Testis (tissue), 2 donors: ENCODE measurements at regions not wholly inside any gene's neighbourhood (a gene's known extent, or its start where the extent isn't known, plus 50 kb on each side); places are given as distances from the start of the nearest gene placed in this dataset.

ENCODE experiments used
- DNase-seq: peaks from one replicate; pipeline ENCODE4 v3.0.0-alpha.2; 2019
- H3K27ac ChIP-seq, 2 donors: fragments of 200-600 bp; sonication (generic); one replicate each; pipeline ENCODE4 v1.5.1; 2019
- H3K27me3 ChIP-seq: fragments of 200-600 bp; sonication (generic); one replicate; pipeline ENCODE4 v1.5.1; 2019
- H3K36me3 ChIP-seq: fragments of 200-600 bp; sonication (generic); one replicate; pipeline ENCODE4 v1.5.1; 2017; ENCODE audit warnings: low read depth; ENCODE audit errors: missing control alignments
- H3K4me1 ChIP-seq: fragments of 200-600 bp; sonication (generic); one replicate; pipeline ENCODE4 v1.5.1; 2019
- H3K4me3 ChIP-seq, 2 donors: fragments of 200-600 bp; sonication (generic); one replicate each; pipeline ENCODE4 v1.5.1; 2017 to 2019
- H3K9me3 ChIP-seq: fragments of 200-600 bp; sonication (generic); one replicate; pipeline ENCODE4 v1.5.1; 2017
- POLR2A ChIP-seq: fragments of 450-650 bp; IDR thresholded peaks from one replicate; pipeline ENCODE4 v1.6.1; 2017; ENCODE audit warnings: antibody characterized with exemption, mild to moderate bottlenecking, moderate library complexity
- WGBS, 2 donors: methylation state at CpG; one replicate each; pipeline ENCODE4 v1.1.5; 2018; 5-methylcytosine and 5-hydroxymethylcytosine counted together
- intact Hi-C: fragments of 100-400 bp; cut with DNase I; formaldehyde crosslinking; loops from one replicate; pipeline ENCODE4 v1.15.1; 2023; ENCODE audit warnings: low total_unique reads
- TF ChIP-seq, protein P1 (sequence below), 3 experiments: fragments of 450-650 bp in 2 of 3; fragments of 200-600 bp in 1 of 3; sonication (generic) in 1 of 3; IDR thresholded peaks; one replicate each; pipeline ENCODE4 v1.5.1; 2016 to 2019; ENCODE audit warnings: antibody characterized with exemption in 3 of 3, mild to moderate bottlenecking in 2 of 3, moderate library complexity in 1 of 3

- Histone ChIP-seq H3K4me3 (no peak overlapping the region), H3K27me3 (no peaks in the 10 kb centered on the region), H3K9me3 (no peaks in the 10 kb centered on the region), H3K27ac (no peak overlapping the region), H3K4me1 (no peaks in the 10 kb centered on the region), H3K36me3 (no peaks in the 10 kb centered on the region)
- no peak for DNase-seq
- 48 to 54% methylated on average over 3 of the region's 3 CpGs for WGBS, 2 donors
- intact Hi-C loops, result no loop called here
- TF ChIP-seq POLR2A, result no peak
- TF ChIP-seq, protein P1, sequence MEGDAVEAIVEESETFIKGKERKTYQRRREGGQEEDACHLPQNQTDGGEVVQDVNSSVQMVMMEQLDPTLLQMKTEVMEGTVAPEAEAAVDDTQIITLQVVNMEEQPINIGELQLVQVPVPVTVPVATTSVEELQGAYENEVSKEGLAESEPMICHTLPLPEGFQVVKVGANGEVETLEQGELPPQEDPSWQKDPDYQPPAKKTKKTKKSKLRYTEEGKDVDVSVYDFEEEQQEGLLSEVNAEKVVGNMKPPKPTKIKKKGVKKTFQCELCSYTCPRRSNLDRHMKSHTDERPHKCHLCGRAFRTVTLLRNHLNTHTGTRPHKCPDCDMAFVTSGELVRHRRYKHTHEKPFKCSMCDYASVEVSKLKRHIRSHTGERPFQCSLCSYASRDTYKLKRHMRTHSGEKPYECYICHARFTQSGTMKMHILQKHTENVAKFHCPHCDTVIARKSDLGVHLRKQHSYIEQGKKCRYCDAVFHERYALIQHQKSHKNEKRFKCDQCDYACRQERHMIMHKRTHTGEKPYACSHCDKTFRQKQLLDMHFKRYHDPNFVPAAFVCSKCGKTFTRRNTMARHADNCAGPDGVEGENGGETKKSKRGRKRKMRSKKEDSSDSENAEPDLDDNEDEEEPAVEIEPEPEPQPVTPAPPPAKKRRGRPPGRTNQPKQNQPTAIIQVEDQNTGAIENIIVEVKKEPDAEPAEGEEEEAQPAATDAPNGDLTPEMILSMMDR (IDR thresholded peaks at IDR 0.05), result no peak
These were observed 1266.7 kb downstream of the MAT2B start for GRCh38 chr5:164772122-164772521.

DNA sequence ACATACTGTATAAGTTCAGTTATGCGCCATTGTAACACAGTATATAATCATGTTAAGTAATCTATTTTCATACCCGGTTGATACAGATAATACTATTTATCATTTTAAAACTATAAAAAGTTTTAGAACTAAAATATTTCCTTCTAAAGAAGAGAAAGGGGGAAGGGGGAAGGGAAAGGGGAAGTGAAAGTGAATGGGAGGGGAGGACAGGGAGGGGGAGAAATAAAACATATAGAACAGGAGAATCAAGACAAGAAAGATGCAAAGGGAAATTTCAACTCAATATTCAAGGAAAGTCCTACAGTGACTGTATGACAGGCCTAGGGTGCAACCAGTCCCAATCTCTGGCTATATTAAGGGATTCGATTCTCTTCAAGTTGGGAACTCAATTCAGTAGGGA, 1278.8 kb downstream of the MAT2B start:
- no peaks in the 10 kb centered on the region for H3K4me1 ChIP-seq
- intact Hi-C loops, result no loop called here
- no peaks in the 10 kb centered on the region for H3K27me3 ChIP-seq
- no peak overlapping the region for H3K4me3 ChIP-seq
- no peak for DNase-seq
- no peak overlapping the region for H3K27ac ChIP-seq
- H3K36me3 ChIP-seq, result no peaks in the 10 kb centered on the region
- H3K9me3 ChIP-seq, result no peaks in the 10 kb centered on the region
- no peak for TF ChIP-seq POLR2A
- TF ChIP-seq, protein P1 (IDR thresholded peaks at IDR 0.05), result no peak
- WGBS, 2 donors, result 84 to 90% methylated on average over 3 of the region's 3 CpGs

- Histone ChIP-seq H3K27ac (no peak overlapping the region), H3K4me1 (no peaks in the 10 kb centered on the region), H3K9me3 (no peaks in the 10 kb centered on the region), H3K4me3 (no peak overlapping the region), H3K27me3 (no peaks in the 10 kb centered on the region), H3K36me3 (no peaks in the 10 kb centered on the region)
- TF ChIP-seq, protein P1 (IDR thresholded peaks at IDR 0.05), result no peak
- DNase-seq, result no peak
- WGBS, 2 donors, result 62 to 79% methylated on average over 3 of the region's 3 CpGs
- intact Hi-C loops, result no loop called here
These were observed 1292.7 kb downstream of the MAT2B start for GRCh38 chr5:164798110-164798509.

- TF ChIP-seq, protein P1 (IDR thresholded peaks at IDR 0.05), result no peak
- TF ChIP-seq POLR2A, result no peak
- intact Hi-C loops, result no loop called here
- H3K4me1 ChIP-seq, result no peaks in the 10 kb centered on the region
- H3K27me3 ChIP-seq, result no peaks in the 10 kb centered on the region
- no peak overlapping the region for H3K27ac ChIP-seq
- DNase-seq, result no peak
- no peak overlapping the region for H3K4me3 ChIP-seq
- no peaks in the 10 kb centered on the region for H3K9me3 ChIP-seq
- no peaks in the 10 kb centered on the region for H3K36me3 ChIP-seq
- 37 to 49% methylated on average over 2 of the region's 2 CpGs for WGBS, 2 donors
These were observed 1294.0 kb downstream of the MAT2B start for GRCh38 chr5:164799391-164799790.

- intact Hi-C loops, result no loop called here
- Histone ChIP-seq H3K36me3 (no peaks in the 10 kb centered on the region), H3K4me1 (no peaks in the 10 kb centered on the region), H3K9me3 (no peaks in the 10 kb centered on the region), H3K27me3 (no peaks in the 10 kb centered on the region), H3K4me3 (no peak overlapping the region), H3K27ac (no peak overlapping the region)
- no peak for DNase-seq
- 82 to 92% methylated on average over 4 of the region's 4 CpGs for WGBS, 2 donors
- no peak for TF ChIP-seq POLR2A
- TF ChIP-seq, protein P1 (IDR thresholded peaks at IDR 0.05), result no peak
These were observed 1296.5 kb downstream of the MAT2B start for GRCh38 chr5:164801910-164802309.
